Right lobe of liver (tissue), 4 donors: ENCODE measurements at regions not wholly inside any gene's neighbourhood (a gene's known extent, or its start where the extent isn't known, plus 50 kb on each side); places are given as distances from the start of the nearest gene placed in this dataset.

Experiments used
- CTCF ChIP-seq, 4 donors: fragments of 200-600 bp in 3 of 4; fragments of 450-650 bp in 1 of 4; IDR thresholded peaks; one replicate each; pipeline versions ENCODE4 v1.5.1 to v1.8.0; 2016 to 2022; ENCODE audit warnings: antibody characterized with exemption in 4 of 4, mild to moderate bottlenecking in 2 of 4
- POLR2A ChIP-seq: fragments of 450-650 bp; IDR thresholded peaks from one replicate; pipeline ENCODE4 v1.6.1; 2017; ENCODE audit warnings: antibody characterized with exemption, mild to moderate bottlenecking
- donor health status: DM: no; HTN: no; CAD: no.
- donor health status: DM: no; HTN: no; CAD: no.
- donor health status: DM: no; HTN: yes; CAD: no.

GRCh38 chr15:34640661-34641060 is 57.2 kb upstream of the GOLGA8B start:
- no peak for TF ChIP-seq POLR2A
- no peak for TF ChIP-seq CTCF (IDR thresholded peaks at IDR 0.05)
